ENCODE measurements at regions not wholly inside any gene's neighbourhood (a gene's known extent, or its start where the extent isn't known, plus 50 kb on each side); places are given as distances from the start of the nearest gene placed in this dataset.
"Not testable (repeated sequence)": the region's sequence is repeated elsewhere in the genome, so short reads cannot be mapped to it uniquely, and the experiment has no call there.

DNA sequence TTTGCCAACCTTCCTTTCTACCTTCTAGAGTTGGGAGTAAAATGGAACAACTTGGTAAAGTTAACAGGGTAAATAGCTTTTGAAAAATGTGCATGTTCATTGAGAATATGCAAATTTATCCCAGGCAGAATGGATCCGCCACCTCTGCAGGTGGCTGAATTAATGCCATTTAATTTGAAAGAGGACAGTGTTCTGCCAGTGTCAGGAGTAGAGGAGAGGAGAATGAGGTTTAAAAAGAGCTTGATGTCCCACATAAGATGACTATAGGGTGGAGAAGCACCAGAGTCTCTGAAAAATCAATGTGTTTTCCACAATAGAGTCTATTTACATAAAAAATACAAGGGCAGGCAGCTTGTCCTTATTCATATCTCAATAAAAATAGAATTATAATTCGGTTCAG is 1804.3 kb upstream of the PCDH10 start:
- no peak for DNase-seq (ENCODE audit: low spot score)
- H3K27ac ChIP-seq (ENCODE audit: low read depth, low read length, poor library complexity, severe bottlenecking): no peak overlapping the region
- H3K27me3 ChIP-seq (replicated peaks; ENCODE audit: insufficient read depth, low read depth, low read length, poor library complexity): no peaks in the 10 kb centered on the region
- H3K4me1 ChIP-seq (ENCODE audit: insufficient read depth, low read length, poor library complexity, severe bottlenecking): no peaks in the 10 kb centered on the region
- ChIA-PET POLR2A (ENCODE audit: low non-redundant PET) (no interaction called here), CTCF (no interaction called here)
- TF ChIP-seq, protein P1, sequence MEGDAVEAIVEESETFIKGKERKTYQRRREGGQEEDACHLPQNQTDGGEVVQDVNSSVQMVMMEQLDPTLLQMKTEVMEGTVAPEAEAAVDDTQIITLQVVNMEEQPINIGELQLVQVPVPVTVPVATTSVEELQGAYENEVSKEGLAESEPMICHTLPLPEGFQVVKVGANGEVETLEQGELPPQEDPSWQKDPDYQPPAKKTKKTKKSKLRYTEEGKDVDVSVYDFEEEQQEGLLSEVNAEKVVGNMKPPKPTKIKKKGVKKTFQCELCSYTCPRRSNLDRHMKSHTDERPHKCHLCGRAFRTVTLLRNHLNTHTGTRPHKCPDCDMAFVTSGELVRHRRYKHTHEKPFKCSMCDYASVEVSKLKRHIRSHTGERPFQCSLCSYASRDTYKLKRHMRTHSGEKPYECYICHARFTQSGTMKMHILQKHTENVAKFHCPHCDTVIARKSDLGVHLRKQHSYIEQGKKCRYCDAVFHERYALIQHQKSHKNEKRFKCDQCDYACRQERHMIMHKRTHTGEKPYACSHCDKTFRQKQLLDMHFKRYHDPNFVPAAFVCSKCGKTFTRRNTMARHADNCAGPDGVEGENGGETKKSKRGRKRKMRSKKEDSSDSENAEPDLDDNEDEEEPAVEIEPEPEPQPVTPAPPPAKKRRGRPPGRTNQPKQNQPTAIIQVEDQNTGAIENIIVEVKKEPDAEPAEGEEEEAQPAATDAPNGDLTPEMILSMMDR (conservative IDR thresholded peaks at IDR 0.05; ENCODE audit: low read depth, low read length): no peak
- no peak for TF ChIP-seq EZH2 (IDR thresholded peaks at IDR 0.05; ENCODE audit: borderline replicate concordance, low read depth, low read length, poor library complexity, severe bottlenecking)
- BruUV-seq (replicated peaks): no TSS peak
- H3K36me3 ChIP-seq (ENCODE audit: insufficient read depth, low read length, poor library complexity, severe bottlenecking): no peaks in the 10 kb centered on the region
- intact Hi-C loops (cut with micrococcal nuclease; ENCODE audit: unreplicated experiment): no loop called here
- H3K9me3 ChIP-seq (ENCODE audit: low read depth, low read length, poor library complexity, severe bottlenecking): no peaks in the 10 kb centered on the region
- H3K4me3 ChIP-seq (ENCODE audit: low read depth, low read length, poor library complexity, severe bottlenecking): no peak overlapping the region

DNA sequence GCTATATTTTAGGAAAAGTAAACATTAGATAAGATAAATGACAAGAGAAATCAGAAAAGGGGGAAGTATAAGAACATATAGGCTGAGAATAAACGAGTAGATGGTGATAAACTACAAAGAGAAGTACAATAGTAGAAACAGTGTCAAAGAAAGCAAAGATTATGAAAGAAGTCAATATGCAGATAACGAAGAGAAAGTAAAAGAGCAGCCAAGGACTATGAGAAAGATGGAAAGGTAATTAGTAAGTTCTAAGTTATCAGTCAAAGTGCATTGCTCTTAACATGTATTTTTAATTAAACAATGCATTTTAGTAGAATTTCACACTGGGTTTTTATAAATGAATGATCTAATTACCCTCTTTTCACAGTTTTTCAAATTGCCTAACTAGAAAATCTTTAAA is 1801.3 kb upstream of the PCDH10 start:
- ChIA-PET CTCF (no interaction called here), POLR2A (ENCODE audit: low non-redundant PET) (no interaction called here)
- H3K27me3 ChIP-seq (replicated peaks; ENCODE audit: insufficient read depth, low read depth, low read length, poor library complexity): no peaks in the 10 kb centered on the region
- no peaks in the 10 kb centered on the region for H3K9me3 ChIP-seq (ENCODE audit: low read depth, low read length, poor library complexity, severe bottlenecking)
- no peak for DNase-seq (ENCODE audit: low spot score)
- intact Hi-C loops (cut with micrococcal nuclease; ENCODE audit: unreplicated experiment): no loop called here
- no peak for TF ChIP-seq EZH2 (IDR thresholded peaks at IDR 0.05; ENCODE audit: borderline replicate concordance, low read depth, low read length, poor library complexity, severe bottlenecking)
- TF ChIP-seq, protein P1 (conservative IDR thresholded peaks at IDR 0.05; ENCODE audit: low read depth, low read length): no peak
- BruUV-seq (replicated peaks): no TSS peak
- H3K4me3 ChIP-seq (ENCODE audit: low read depth, low read length, poor library complexity, severe bottlenecking): no peak overlapping the region
- H3K27ac ChIP-seq (ENCODE audit: low read depth, low read length, poor library complexity, severe bottlenecking): no peak overlapping the region
- no peaks in the 10 kb centered on the region for H3K4me1 ChIP-seq (ENCODE audit: insufficient read depth, low read length, poor library complexity, severe bottlenecking)
- no peaks in the 10 kb centered on the region for H3K36me3 ChIP-seq (ENCODE audit: insufficient read depth, low read length, poor library complexity, severe bottlenecking)

DNA sequence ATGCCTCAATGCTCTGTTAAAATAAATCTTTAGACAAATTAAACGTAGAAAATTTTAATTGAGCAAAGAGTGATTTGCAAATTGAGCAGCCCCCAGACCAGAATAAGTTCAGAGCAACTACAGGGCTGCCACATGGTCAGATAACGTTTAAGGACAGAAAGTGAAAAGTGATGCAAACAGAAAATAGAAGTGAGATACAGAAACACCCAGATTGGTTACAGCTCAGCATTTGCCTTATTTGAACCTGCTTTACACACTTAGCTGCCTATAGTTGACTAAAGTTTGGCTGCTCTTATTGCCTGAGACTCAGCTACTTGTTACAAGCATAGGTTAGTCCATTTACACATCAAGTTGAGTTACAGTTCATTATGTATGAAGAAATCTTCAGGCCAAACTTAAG is 1800.8 kb upstream of the PCDH10 start:
- no TSS peak for BruUV-seq (replicated peaks)
- intact Hi-C loops (cut with micrococcal nuclease; ENCODE audit: unreplicated experiment): no loop called here
- Histone ChIP-seq H3K36me3 (ENCODE audit: insufficient read depth, low read length, poor library complexity, severe bottlenecking) (no peaks in the 10 kb centered on the region), H3K4me3 (ENCODE audit: low read depth, low read length, poor library complexity, severe bottlenecking) (no peak overlapping the region), H3K27me3 (replicated peaks; ENCODE audit: insufficient read depth, low read depth, low read length, poor library complexity) (no peaks in the 10 kb centered on the region), H3K27ac (ENCODE audit: low read depth, low read length, poor library complexity, severe bottlenecking) (no peak overlapping the region), H3K4me1 (ENCODE audit: insufficient read depth, low read length, poor library complexity, severe bottlenecking) (no peaks in the 10 kb centered on the region), H3K9me3 (ENCODE audit: low read depth, low read length, poor library complexity, severe bottlenecking) (no peaks in the 10 kb centered on the region)
- TF ChIP-seq, protein P1 (conservative IDR thresholded peaks at IDR 0.05; ENCODE audit: low read depth, low read length): no peak
- no peak for TF ChIP-seq EZH2 (IDR thresholded peaks at IDR 0.05; ENCODE audit: borderline replicate concordance, low read depth, low read length, poor library complexity, severe bottlenecking)
- ChIA-PET CTCF (no interaction called here), POLR2A (ENCODE audit: low non-redundant PET) (no interaction called here)
- DNase-seq (ENCODE audit: low spot score): no peak

DNA sequence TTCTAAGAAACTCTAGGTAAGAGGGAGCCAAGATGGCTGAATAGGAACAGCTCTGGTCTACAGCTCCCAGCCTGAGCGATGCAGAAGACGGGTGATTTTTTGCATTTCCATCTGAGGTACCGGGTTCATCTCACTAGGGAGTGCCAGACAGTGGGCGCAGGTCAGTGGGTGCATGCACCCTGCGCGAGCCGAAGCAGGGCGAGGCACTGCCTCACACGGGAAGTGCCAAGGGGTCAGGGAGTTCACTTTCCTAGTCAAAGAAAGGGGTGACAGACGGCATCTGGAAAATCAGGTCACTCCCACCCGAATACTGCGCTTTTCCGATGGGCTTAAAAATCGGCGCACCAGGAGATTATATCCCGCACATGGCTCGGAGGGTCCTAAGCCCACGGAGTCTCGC is 1796.7 kb upstream of the PCDH10 start:
- DNase-seq (ENCODE audit: low spot score); CTCF ChIA-PET; BruUV-seq (replicated peaks); intact Hi-C loops (cut with micrococcal nuclease; ENCODE audit: unreplicated experiment); H3K27ac ChIP-seq (ENCODE audit: low read depth, low read length, poor library complexity, severe bottlenecking); H3K27me3 ChIP-seq (replicated peaks; ENCODE audit: insufficient read depth, low read depth, low read length, poor library complexity); H3K9me3 ChIP-seq (ENCODE audit: low read depth, low read length, poor library complexity, severe bottlenecking); POLR2A ChIA-PET (ENCODE audit: low non-redundant PET); H3K4me3 ChIP-seq (ENCODE audit: low read depth, low read length, poor library complexity, severe bottlenecking); H3K36me3 ChIP-seq (ENCODE audit: insufficient read depth, low read length, poor library complexity, severe bottlenecking); H3K4me1 ChIP-seq (ENCODE audit: insufficient read depth, low read length, poor library complexity, severe bottlenecking): not testable (repeated sequence)

All from A673 (cell line).